MCF 10A (cell line): ENCODE measurements at regions not wholly inside any gene's neighbourhood (a gene's known extent, or its start where the extent isn't known, plus 50 kb on each side); places are given as distances from the start of the nearest gene placed in this dataset.

ENCODE experiments used
- BruUV-seq: library from RNA; stranded (reverse); fragments of 400-500 nt; replicated peaks from 2 replicates; lab custom pipeline; 2021; lab: Mats Ljungman, UMichigan
- CTCF ChIA-PET: fragments of 300-600 bp; sonication (Branson Sonifier 250); formaldehyde crosslinking; extraction: SDS; loops from one replicate; lab custom pipeline; 2021; ENCODE audit warnings: antibody characterized with exemption, inconsistent platforms; lab: Yijun Ruan, JAX
- POLR2A ChIA-PET: fragments of 300-600, 350-650 bp; sonication (Branson Sonifier 250); formaldehyde crosslinking; extraction: SDS; loops from one replicate; lab custom pipeline; 2020; ENCODE audit warnings: antibody characterized with exemption, inconsistent platforms; lab: Yijun Ruan, JAX
- DNase-seq: peaks from one replicate; pipeline ENCODE4 v3.0.0-alpha.2; 2018; ENCODE audit not compliant: unreplicated experiment
- H3K27ac Mint-ChIP-seq: one replicate; pipeline ENCODE4 v1.8.0; 2022; ENCODE audit warnings: mild to moderate bottlenecking, low read depth, mixed read lengths; ENCODE audit not compliant: unreplicated experiment
- H3K27me3 Mint-ChIP-seq: one replicate; pipeline ENCODE4 v1.8.0; 2022; ENCODE audit warnings: mixed read lengths; ENCODE audit not compliant: insufficient read depth, unreplicated experiment
- H3K36me3 Mint-ChIP-seq: one replicate; pipeline ENCODE4 v1.8.0; 2022; ENCODE audit warnings: mild to moderate bottlenecking, moderate library complexity, mixed read lengths; ENCODE audit not compliant: insufficient read depth, unreplicated experiment
- H3K4me1 Mint-ChIP-seq: one replicate; pipeline ENCODE4 v1.8.0; 2022; ENCODE audit warnings: mixed read lengths; ENCODE audit not compliant: insufficient read depth, unreplicated experiment
- H3K4me3 Mint-ChIP-seq: one replicate; pipeline ENCODE4 v1.8.0; 2022; ENCODE audit warnings: mild to moderate bottlenecking, moderate library complexity, mixed read lengths; ENCODE audit not compliant: unreplicated experiment
- H3K9me3 Mint-ChIP-seq: one replicate; pipeline ENCODE4 v1.8.0; 2022; ENCODE audit warnings: mixed read lengths; ENCODE audit not compliant: unreplicated experiment
- intact Hi-C: fragments of 100-400 bp; cut with micrococcal nuclease; formaldehyde crosslinking; loops from 2 replicates; pipeline ENCODE4 v1.14.1; 2022
- TF ChIP-seq, protein P1 (sequence below): fragments of 200-600 bp; IDR thresholded peaks from one replicate; pipeline ENCODE4 v1.8.0; 2022; ENCODE audit warnings: antibody characterized with exemption, mild to moderate bottlenecking; ENCODE audit not compliant: unreplicated experiment

DNA sequence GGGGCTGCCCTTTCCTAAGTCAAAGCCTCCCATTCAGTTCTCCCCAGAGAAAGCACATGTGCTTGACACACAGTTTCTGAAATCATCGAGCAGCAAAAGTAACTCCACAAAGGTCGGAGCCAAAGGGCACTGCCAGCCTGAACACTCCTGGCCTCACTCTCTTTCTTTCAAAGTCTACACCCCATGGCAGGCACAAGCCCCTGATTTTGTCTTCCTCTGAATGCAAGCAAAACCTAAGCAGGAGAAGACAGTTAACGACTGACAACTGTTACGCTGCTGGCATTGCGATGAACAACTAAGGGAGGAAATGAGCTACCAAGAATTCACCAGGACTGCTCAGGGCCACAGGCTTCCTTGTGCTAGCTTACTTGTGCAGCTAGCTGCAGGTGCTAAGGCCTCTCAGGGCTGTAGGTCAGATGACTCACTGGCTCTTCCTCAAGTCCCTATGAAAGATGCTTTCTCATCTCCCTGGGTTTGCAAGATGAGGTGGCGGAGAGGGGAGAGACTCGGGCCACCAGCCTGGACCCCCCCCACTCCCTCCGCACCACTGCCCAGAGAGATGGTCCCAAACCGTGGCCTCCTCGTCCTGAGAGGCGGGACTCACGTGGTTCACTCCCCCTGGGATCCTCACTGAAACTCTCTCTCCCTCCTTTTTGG, 208.2 kb downstream of the DLL1 start:
- ChIA-PET CTCF (no interaction called here), POLR2A (no interaction called here)
- H3K9me3 Mint-ChIP-seq = no peaks in the 10 kb centered on the region
- H3K4me3 Mint-ChIP-seq = no peak overlapping the region
- no peaks in the 10 kb centered on the region for H3K4me1 Mint-ChIP-seq
- H3K27me3 Mint-ChIP-seq = no peaks in the 10 kb centered on the region
- H3K27ac Mint-ChIP-seq = no peak overlapping the region
- TF ChIP-seq, protein P1, sequence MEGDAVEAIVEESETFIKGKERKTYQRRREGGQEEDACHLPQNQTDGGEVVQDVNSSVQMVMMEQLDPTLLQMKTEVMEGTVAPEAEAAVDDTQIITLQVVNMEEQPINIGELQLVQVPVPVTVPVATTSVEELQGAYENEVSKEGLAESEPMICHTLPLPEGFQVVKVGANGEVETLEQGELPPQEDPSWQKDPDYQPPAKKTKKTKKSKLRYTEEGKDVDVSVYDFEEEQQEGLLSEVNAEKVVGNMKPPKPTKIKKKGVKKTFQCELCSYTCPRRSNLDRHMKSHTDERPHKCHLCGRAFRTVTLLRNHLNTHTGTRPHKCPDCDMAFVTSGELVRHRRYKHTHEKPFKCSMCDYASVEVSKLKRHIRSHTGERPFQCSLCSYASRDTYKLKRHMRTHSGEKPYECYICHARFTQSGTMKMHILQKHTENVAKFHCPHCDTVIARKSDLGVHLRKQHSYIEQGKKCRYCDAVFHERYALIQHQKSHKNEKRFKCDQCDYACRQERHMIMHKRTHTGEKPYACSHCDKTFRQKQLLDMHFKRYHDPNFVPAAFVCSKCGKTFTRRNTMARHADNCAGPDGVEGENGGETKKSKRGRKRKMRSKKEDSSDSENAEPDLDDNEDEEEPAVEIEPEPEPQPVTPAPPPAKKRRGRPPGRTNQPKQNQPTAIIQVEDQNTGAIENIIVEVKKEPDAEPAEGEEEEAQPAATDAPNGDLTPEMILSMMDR = no peak
- BruUV-seq = no TSS peak
- intact Hi-C loops = no loop called here
- DNase-seq = no peak
- no peaks in the 10 kb centered on the region for H3K36me3 Mint-ChIP-seq

DNA sequence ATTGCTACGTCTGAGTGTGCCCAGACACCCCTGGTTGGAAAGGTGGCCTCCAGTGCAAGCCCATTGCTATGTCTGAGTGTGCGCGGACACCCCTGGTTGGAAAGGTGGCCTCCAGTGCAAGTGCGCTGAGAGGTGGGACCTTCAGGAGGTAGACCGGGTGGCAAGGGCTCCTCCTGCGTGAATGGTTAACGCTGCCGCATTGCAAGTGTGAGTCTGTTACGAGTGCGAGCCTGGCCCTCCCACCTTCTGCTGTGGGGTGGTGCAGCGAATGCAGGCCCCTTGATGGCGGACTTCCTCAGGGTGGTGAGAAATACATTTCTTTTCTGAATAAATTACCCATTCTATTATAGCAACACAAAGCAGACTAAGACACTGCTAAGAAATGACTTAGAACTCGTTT, 208.8 kb downstream of the DLL1 start:
- Mint-ChIP-seq H3K27me3 (no peaks in the 10 kb centered on the region), H3K9me3 (no peaks in the 10 kb centered on the region), H3K27ac (no peak overlapping the region), H3K4me1 (no peaks in the 10 kb centered on the region), H3K4me3 (no peak overlapping the region), H3K36me3 (no peaks in the 10 kb centered on the region)
- intact Hi-C loops = no loop called here
- no peak for DNase-seq
- ChIA-PET CTCF (interaction anchor here (0.5 kb wide), 1 partner anchor 92 kb away, joined by 3 read pairs; no protein-coding TSS in a partner anchor), POLR2A (no interaction called here)
- BruUV-seq = no TSS peak
- TF ChIP-seq, protein P1 = no peak

DNA sequence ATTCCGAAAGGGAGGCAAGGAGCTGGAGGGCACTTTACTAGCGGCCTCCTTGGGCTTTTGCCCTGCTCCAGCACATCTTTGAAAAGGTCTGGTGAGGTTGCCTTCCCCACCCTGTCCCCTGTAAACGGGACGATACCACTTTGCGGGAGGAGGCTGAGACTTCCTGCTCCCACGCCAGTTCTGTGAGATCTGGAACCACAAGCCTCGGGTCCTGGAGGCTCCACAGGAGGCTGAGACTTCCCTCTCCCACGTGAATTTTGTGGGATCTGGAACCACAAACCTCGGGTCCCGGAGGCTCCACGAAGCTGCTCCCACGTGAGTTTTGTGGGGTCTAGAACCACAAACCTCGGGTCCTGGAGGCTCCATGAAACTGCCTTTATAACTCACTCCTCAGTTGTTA, 209.3 kb downstream of the DLL1 start:
- no peaks in the 10 kb centered on the region for H3K27me3 Mint-ChIP-seq
- POLR2A ChIA-PET = no interaction called here
- no peak overlapping the region for H3K4me3 Mint-ChIP-seq
- CTCF ChIA-PET = interaction anchor here (0.5 kb wide), 1 partner anchor 92 kb away, joined by 3 read pairs; no protein-coding TSS in a partner anchor
- intact Hi-C loops = no loop called here
- TF ChIP-seq, protein P1 = no peak
- no peak overlapping the region for H3K27ac Mint-ChIP-seq
- no TSS peak for BruUV-seq
- no peak for DNase-seq
- no peaks in the 10 kb centered on the region for H3K4me1 Mint-ChIP-seq
- no peaks in the 10 kb centered on the region for H3K9me3 Mint-ChIP-seq
- no peaks in the 10 kb centered on the region for H3K36me3 Mint-ChIP-seq

DNA sequence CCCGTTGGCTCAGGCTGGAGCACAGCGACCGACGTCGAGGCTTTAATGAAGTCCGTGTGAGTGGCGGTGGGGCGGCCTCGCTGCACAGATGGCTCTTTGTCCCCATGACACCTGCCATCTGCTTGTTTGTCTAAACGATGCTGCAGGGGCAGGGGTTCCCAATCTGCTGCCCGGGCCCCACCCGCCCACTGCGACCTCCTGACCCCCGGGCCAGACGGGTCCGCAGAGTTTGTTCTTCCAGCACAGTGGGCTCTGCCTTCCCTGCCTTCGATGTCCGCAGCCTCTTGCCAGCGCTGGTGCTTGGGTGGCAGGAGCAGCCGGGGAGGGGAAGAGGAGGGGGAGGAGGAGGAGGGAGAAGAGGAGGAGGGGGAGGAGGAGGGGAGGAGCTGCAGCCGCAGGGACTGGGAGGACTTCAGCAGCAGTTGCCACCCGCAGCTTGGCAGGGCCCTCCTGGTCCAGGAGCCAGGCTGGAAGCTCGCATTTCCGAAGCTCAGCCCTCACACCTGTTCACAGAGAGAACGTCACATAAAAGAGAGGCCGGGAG, 210.0 kb downstream of the DLL1 start:
- no peaks in the 10 kb centered on the region for H3K36me3 Mint-ChIP-seq
- intact Hi-C loops = no loop called here
- ChIA-PET CTCF (no interaction called here), POLR2A (no interaction called here)
- no peak overlapping the region for H3K27ac Mint-ChIP-seq
- no peak for DNase-seq
- no peaks in the 10 kb centered on the region for H3K4me1 Mint-ChIP-seq
- no TSS peak for BruUV-seq
- no peak overlapping the region for H3K4me3 Mint-ChIP-seq
- H3K27me3 Mint-ChIP-seq = no peaks in the 10 kb centered on the region
- TF ChIP-seq, protein P1 = no peak
- no peaks in the 10 kb centered on the region for H3K9me3 Mint-ChIP-seq
